ENCODE measurements at regions not wholly inside any gene's neighbourhood (a gene's known extent, or its start where the extent isn't known, plus 50 kb on each side); places are given as distances from the start of the nearest gene placed in this dataset.

GRCh38 chr15:37261685-37262084 is 161.3 kb upstream of the MEIS2 start:
- no peak for DNase-seq

GRCh38 chr15:37262922-37263608 is 162.7 kb upstream of the MEIS2 start:
- no peak for DNase-seq

GRCh38 chr15:37289109-37289765 is 188.9 kb upstream of the MEIS2 start:
- no peak for DNase-seq

DNA sequence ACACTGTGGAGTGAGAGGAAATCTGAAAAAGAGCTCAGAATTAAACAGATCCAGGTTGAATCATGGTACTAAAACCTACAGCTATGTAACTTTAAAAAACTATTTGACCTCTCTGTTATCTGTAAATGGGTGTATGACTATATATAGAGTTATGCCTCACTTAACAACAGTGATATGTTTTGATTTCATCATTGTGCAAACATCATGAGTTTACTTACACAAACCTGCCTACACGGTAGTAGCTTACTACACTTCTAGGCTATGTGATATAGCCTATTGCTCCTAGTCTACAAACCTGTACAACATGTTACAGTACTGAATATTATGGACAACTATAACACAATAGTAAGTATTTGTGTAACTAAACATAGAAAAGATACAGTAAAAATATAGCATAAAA is 191.6 kb upstream of the MEIS2 start:
- no peak for DNase-seq

GRCh38 chr15:37298271-37298670 is 197.9 kb upstream of the MEIS2 start:
- DNase-seq = no peak

GRCh38 chr15:37339437-37339836 is 239.1 kb upstream of the MEIS2 start:
- DNase-seq = no peak

- DNase-seq = no peak
Observed at GRCh38 chr15:37339856-37340255, 239.5 kb upstream of the MEIS2 start.

DNA sequence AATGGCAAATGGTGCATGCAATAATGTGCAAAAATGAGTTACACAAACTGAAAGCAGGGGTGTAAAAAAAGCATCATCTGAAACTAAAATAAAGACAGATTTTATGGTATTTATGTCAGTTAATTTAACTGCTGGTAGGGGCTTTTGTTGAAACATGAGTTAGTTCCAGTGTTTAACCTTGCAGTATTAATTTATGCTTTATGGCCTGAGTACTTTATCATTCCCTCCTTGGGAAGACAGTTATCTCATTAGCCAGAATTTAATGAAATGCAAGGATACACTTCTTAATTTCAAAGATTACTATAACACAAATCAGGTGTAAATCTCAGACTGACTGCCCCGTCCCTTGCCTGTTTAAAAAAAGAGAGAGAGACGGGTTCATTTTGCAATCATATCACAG is 240.1 kb upstream of the MEIS2 start:
- no peak for DNase-seq

- DNase-seq = no peak
Observed at GRCh38 chr15:37359101-37359892, 258.9 kb upstream of the MEIS2 start.

DNA sequence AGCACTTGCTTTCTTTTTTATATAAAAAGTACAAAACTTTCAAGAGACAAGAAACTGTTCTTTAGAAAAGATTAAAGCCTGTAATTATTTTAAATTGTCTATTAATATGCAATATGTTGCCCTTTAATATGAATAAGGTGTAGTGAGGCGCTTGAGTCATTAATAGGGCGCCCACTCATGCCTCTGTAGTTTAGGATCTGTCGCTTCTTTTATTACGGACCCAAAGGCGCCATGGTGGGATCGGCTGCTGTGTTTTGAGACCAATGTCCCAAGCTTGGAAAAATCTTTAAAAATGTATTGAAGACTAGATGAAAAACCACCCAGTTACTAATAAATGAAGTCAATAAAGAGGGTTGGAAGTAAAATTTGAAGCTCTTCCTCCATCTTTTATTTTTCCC is 259.5 kb upstream of the MEIS2 start:
- no peak for DNase-seq

GRCh38 chr15:37360724-37361123 is 260.4 kb upstream of the MEIS2 start:
- no peak for DNase-seq

DNA sequence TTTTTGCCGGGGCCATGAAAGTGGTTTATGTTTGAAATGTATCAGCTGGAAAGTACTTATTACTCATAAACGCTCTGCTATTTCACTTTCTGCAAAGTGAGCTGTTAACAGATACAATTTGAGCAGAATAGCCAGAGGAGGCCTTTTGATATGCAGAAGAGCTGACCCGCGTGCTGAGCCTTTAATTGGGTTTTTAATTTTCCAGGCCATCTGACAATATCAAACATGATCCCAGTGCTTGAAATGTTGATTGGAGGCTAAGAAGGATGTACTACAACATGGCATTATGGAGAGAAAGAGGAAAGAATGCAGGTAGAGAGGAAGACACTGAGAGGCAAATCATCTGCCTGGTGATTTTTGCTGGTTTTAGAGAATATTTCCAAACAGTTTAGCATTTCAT is 261.3 kb upstream of the MEIS2 start:
- no peak for DNase-seq

DNA sequence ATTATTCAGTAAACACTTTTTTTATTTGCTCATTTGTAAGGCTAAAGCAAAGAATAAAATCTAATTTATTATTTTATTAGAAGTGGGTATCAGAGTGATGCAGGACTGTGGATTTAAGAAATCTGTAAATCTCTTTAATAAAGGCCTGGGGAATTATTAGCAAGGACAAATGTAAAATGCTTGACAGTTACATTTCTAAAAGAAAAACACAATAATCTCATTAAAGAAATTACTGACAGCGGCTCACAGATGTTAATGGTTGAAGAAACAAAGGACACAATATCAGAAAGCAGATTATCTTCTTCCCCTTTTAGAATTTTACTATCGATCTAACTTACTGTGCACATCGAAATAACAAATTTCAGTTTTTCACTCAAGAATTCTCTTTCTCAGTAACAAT is 262.1 kb upstream of the MEIS2 start:
- DNase-seq = no peak

GRCh38 chr15:37368961-37369360 is 268.6 kb upstream of the MEIS2 start:
- no peak for DNase-seq

DNA sequence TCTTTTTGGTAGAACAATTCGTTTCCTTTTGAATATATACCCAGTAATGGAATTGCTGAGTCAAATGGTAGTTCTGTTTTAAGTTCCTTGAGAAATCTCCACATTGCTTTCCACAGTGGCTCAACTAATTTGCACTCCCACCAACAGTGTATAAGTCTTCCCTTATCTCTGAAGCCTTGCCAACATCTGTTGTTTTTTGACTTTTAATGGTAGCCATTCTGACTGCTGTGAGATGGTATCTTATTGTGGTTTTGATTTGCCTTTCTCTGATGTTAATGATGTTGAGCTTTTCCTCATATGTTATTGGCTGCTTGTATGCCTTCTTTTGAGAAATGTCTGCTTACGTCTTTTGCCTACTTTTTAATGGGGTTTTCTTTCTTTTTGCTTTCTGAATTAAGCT is 270.6 kb upstream of the MEIS2 start:
- DNase-seq = no peak

- DNase-seq = no peak
Observed at GRCh38 chr15:37372064-37372463, 271.7 kb upstream of the MEIS2 start.

DNA sequence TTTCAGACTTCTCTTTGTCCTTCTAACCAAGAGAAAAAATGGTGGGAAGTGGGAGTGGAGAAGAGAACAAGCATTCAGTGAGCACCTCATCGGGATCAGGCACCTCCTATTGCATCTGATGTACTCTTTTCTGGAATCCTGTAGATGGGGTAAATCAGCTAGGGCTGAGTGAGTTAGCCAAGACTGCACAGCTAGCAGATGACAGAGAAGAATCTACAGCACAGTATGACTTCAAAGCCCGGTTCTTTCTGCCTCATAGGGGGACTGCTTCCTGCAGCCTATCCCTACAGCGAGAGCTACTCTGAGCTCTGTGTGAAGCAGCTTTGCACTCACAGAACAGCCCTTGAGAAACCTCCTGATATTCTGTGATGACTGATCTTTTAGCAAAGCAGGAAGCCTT is 275.2 kb upstream of the MEIS2 start:
- DNase-seq = no peak

DNA sequence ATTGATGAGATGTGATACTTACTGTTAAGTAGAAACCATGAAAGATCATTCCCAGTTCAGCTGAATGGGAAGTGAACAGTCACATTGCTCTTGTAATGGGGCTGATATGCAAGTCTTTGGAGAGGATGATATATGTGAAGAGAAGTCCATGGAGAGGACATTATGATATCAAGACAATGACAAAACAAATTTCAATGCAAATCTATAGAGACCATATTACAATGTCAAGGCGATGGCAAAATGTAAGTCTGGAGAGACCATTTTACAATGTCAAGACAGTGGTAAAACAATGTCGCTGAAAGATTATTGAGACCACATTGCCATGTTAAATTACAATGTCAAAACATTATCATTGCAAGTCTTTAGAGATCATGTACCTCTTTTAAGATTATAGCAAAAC is 277.1 kb upstream of the MEIS2 start:
- DNase-seq = no peak

GRCh38 chr15:37394402-37395099 is 294.2 kb upstream of the MEIS2 start:
- DNase-seq = no peak

DNA sequence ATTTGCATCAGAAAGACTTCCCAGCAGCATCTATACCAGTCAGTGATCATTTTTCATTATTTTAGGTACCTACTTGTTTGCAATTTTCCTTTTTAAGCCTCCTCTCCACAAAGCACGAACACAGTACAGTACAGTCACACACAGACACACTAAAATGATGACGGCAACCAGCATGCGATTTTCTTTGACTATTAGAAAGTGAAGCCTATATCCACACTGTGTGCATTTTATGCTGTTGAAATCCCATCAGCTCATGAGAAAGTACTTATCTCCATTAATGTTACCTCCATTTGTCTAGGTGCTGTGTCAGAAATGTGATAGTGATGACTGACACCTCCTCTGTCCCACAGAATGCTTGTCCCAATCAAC is 294.7 kb upstream of the MEIS2 start:
- no peak for DNase-seq

DNA sequence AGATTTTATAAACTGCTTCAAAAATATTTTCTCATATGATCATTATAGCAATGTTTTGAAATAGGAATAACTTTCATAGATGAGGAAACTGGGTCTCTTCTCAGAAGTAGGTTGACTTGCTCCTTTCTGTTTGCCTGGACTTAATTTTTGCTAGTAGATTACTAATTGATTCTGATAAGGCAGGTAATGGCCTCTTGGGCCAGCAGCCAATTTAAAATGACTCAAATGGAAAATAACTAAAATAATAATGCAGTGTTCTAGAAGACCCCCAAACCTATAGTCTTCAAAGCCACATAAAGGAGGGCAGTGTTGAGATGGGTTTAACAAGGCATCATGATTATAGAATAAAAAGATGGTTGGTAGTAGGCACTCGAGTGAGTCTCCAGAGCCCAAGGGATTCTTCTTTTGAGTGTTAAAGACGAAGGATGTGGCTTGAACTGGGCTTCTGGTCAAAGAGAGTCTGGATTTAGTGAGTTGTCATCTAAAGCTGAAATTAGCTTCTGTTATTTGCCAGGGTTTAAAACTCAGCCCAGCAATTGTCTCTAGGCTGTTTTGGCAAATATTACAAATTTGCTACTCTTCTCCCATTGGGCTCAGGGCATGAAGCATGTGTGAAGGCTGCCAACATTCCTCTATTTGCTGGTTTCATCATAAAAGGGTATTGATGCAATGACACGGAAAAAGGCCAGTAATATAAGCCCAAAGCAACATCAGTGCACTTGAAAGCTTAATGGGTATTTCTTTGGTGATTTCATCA is 297.1 kb upstream of the MEIS2 start:
- DNase-seq = no peak

- no peak for DNase-seq
Observed at GRCh38 chr15:37416103-37416502, 315.8 kb upstream of the MEIS2 start.

- no peak for DNase-seq
Observed at GRCh38 chr15:37425541-37425940, 325.2 kb upstream of the MEIS2 start.

All from NCI-H1694 (cell line).